Ishikawa (cell line): ENCODE measurements at regions not wholly inside any gene's neighbourhood (a gene's known extent, or its start where the extent isn't known, plus 50 kb on each side); places are given as distances from the start of the nearest gene placed in this dataset.

Experiments
- CEBPB ChIP-seq: IDR thresholded peaks from 2 replicates; pipeline ENCODE4 v1.6.1; 2012
- CREB1 ChIP-seq: IDR thresholded peaks from 2 replicates; pipeline ENCODE4 v1.6.1; 2012; ENCODE audit warnings: low read depth
- EGR1 ChIP-seq: IDR thresholded peaks from 2 replicates; pipeline ENCODE4 v1.6.1; 2012
- EP300 ChIP-seq: IDR thresholded peaks from 2 replicates; pipeline ENCODE4 v1.6.1; 2012; ENCODE audit warnings: borderline replicate concordance
- FOXM1 ChIP-seq: IDR thresholded peaks from 2 replicates; pipeline ENCODE4 v1.6.1; 2012; ENCODE audit warnings: low read depth, borderline replicate concordance
- NFIC ChIP-seq: IDR thresholded peaks from 2 replicates; pipeline ENCODE4 v1.6.1; 2012
- RAD21 ChIP-seq: IDR thresholded peaks from 2 replicates; pipeline ENCODE4 v1.6.1; 2012; ENCODE audit warnings: low read depth
- TAF1 ChIP-seq: IDR thresholded peaks from 2 replicates; pipeline ENCODE4 v1.6.1; 2012; ENCODE audit warnings: low read depth, mild to moderate bottlenecking
- TCF12 ChIP-seq: IDR thresholded peaks from 2 replicates; pipeline ENCODE4 v1.6.1; 2012; ENCODE audit warnings: low read depth
- TEAD4 ChIP-seq: IDR thresholded peaks from 2 replicates; pipeline ENCODE4 v1.6.1; 2012
- YY1 ChIP-seq: IDR thresholded peaks from 2 replicates; pipeline ENCODE4 v1.6.1; 2012; ENCODE audit warnings: low read depth
- ZBTB7A ChIP-seq: IDR thresholded peaks from 2 replicates; pipeline ENCODE4 v1.6.1; 2012; ENCODE audit warnings: low read depth
- TF ChIP-seq, protein P1 (sequence below): IDR thresholded peaks from 2 replicates; pipeline ENCODE4 v1.6.1; 2012
- TF ChIP-seq, protein P2 (sequence below): IDR thresholded peaks from 2 replicates; pipeline ENCODE4 v1.6.1; 2012
- TF ChIP-seq, protein P3 (sequence below): IDR thresholded peaks from 2 replicates; pipeline ENCODE4 v1.6.1; 2012; ENCODE audit warnings: low read depth, mild to moderate bottlenecking

DNA sequence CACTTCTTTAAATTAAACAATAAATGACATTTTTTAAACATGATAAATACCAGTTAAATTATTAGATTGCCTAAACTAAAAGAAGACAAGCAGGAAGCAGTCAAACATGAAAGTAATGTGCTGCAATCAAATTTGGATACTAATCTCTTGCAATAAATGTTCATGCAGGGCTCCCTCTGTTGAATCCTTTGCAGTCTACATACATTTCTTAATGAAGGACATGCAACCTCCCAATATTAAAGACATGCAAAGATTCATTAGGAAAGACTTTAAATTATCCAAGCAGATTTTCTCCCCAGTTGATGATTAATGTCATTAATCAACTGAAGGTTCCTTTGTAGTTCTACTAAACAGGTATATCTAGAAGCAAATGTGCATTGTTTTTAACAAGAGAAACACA lies 245.4 kb downstream of the ZIC4 start:
- TF ChIP-seq TEAD4 (no peak), TAF1 (no peak), RAD21 (no peak)

DNA sequence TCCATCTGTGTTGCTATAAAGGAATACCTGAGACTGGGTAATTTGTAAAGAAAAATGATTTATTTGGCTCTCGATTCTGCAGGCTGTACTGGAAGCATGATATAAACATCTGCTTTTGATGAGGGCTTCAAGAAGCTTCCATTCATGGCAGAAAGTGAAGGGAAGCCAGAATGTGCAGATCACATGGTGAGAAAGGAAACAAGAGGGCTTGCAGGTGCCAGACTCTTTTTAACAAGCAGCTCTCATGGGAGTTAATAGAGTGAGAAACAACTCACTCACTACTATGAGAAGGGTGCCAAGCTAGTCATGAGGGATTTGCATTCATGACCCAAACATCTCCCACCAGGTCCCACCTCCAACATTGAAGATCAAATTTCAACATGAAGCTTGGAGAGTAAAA lies 247.2 kb downstream of the ZIC4 start:
- no peak for TF ChIP-seq EGR1
- no peak for TF ChIP-seq YY1
- TF ChIP-seq, protein P1, sequence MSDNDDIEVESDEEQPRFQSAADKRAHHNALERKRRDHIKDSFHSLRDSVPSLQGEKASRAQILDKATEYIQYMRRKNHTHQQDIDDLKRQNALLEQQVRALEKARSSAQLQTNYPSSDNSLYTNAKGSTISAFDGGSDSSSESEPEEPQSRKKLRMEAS = no peak
- TF ChIP-seq CREB1 = no peak
- no peak for TF ChIP-seq CEBPB
- TF ChIP-seq, protein P2, sequence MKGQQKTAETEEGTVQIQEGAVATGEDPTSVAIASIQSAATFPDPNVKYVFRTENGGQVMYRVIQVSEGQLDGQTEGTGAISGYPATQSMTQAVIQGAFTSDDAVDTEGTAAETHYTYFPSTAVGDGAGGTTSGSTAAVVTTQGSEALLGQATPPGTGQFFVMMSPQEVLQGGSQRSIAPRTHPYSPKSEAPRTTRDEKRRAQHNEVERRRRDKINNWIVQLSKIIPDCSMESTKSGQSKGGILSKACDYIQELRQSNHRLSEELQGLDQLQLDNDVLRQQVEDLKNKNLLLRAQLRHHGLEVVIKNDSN = no peak
- TF ChIP-seq, protein P3, sequence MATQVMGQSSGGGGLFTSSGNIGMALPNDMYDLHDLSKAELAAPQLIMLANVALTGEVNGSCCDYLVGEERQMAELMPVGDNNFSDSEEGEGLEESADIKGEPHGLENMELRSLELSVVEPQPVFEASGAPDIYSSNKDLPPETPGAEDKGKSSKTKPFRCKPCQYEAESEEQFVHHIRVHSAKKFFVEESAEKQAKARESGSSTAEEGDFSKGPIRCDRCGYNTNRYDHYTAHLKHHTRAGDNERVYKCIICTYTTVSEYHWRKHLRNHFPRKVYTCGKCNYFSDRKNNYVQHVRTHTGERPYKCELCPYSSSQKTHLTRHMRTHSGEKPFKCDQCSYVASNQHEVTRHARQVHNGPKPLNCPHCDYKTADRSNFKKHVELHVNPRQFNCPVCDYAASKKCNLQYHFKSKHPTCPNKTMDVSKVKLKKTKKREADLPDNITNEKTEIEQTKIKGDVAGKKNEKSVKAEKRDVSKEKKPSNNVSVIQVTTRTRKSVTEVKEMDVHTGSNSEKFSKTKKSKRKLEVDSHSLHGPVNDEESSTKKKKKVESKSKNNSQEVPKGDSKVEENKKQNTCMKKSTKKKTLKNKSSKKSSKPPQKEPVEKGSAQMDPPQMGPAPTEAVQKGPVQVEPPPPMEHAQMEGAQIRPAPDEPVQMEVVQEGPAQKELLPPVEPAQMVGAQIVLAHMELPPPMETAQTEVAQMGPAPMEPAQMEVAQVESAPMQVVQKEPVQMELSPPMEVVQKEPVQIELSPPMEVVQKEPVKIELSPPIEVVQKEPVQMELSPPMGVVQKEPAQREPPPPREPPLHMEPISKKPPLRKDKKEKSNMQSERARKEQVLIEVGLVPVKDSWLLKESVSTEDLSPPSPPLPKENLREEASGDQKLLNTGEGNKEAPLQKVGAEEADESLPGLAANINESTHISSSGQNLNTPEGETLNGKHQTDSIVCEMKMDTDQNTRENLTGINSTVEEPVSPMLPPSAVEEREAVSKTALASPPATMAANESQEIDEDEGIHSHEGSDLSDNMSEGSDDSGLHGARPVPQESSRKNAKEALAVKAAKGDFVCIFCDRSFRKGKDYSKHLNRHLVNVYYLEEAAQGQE = no peak
- TF ChIP-seq ZBTB7A = no peak
- TF ChIP-seq TAF1 = no peak
- TF ChIP-seq EP300 = no peak
- no peak for TF ChIP-seq TEAD4
- TF ChIP-seq TCF12 = no peak

DNA sequence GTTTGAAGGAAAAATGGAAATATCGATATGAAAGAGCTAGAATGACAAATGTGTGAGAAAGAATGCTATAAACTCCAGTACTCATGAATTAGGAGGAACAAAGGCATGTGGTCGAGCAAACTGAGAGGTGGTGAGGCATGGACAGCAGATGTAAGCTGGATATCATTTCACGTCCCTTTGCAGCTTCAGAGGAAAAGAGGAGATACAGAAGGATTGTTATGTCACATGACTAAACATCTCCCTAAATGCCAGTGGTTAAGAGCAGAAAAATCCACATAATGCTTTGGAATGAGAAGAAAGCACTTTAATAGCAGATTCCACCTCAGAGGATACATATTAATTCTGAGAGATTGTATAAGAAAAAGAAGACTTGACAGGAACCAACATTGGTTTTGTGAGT lies 248.7 kb downstream of the ZIC4 start:
- TF ChIP-seq EP300 = no peak
- TF ChIP-seq ZBTB7A = no peak
- no peak for TF ChIP-seq TAF1
- TF ChIP-seq EGR1 = no peak
- no peak for TF ChIP-seq CEBPB
- no peak for TF ChIP-seq TCF12
- TF ChIP-seq NFIC = no peak
- TF ChIP-seq, protein P2 = no peak
- TF ChIP-seq YY1 = no peak
- TF ChIP-seq, protein P1 = no peak
- TF ChIP-seq TEAD4 = no peak
- TF ChIP-seq RAD21 = no peak
- TF ChIP-seq CREB1 = no peak
- no peak for TF ChIP-seq FOXM1
- TF ChIP-seq, protein P3 = no peak

DNA sequence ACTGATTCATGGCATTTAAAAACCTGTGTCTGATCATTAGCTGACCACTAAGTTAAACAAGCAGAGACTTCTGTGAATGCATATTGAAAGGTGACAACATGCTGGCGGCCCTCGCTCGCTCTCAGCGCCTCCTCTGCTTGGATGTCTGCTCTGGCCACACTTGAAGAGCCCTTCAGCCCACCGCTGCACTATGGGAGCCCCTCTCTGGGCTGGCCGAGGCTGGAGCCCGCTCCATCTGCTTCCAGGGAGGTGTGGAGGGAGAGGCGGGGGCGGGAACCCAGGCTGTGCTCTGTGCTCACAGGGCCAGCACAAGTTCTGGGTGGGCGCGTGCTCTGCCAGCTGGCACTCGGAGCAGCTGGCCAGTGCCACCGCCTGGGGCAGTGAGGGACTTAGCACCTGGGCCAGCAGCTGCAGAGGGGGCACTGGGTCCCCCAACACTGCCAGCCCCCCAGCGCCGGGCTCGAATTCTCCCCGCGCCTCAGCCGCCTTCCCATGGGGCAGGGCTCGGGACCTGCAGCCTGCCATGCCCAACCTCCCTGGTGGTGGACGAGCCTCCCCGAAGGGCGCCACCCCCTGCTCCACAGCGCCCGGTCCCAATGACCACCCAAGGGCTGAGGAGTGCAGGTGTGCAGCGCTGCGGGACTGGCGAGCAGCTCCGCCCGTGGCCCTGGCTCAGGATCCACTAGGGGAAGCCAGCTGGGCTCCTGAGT lies 252.4 kb downstream of the ZIC4 start:
- TF ChIP-seq NFIC (no peak), CEBPB (no peak), TAF1 (no peak), FOXM1 (no peak), EGR1 (no peak), YY1 (no peak), CREB1 (no peak), ZBTB7A (no peak)
- TF ChIP-seq, protein P3 = no peak

DNA sequence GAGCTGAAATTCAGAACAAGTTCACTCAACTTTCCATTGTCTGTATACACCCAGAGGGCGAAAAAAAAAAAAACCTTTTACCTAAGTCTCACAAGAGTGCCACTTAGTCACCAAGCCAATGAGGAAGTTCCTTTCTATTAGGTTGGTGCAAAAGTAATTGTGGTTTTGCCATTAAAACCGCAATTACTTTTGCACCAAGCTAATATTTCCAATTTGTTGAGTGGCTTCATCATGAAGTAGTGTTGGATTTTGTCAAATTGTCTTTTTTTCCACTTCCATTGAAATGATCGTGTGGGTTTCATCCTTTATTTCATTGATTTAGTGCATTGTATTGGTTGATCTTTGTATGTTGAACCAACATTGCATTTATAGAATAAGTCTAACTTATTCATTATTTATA lies 253.9 kb downstream of the ZIC4 start:
- no peak for TF ChIP-seq CEBPB
- TF ChIP-seq, protein P1 = no peak
- TF ChIP-seq, protein P2 = no peak
- no peak for TF ChIP-seq EP300
- no peak for TF ChIP-seq NFIC
- TF ChIP-seq FOXM1 = no peak
- TF ChIP-seq, protein P3 = no peak
